PFSK-1 (cell line): ENCODE measurements at regions not wholly inside any gene's neighbourhood (a gene's known extent, or its start where the extent isn't known, plus 50 kb on each side); places are given as distances from the start of the nearest gene placed in this dataset.

Experiments used
- FOXP2 ChIP-seq: optimal IDR thresholded peaks from 2 replicates; pipeline ENCODE3; 2011; ENCODE audit warnings: borderline replicate concordance, control low read depth, inconsistent platforms; ENCODE audit not compliant: insufficient read depth; ENCODE audit errors: extremely low read length, extremely low read depth
- POLR2AphosphoS5 ChIP-seq: IDR thresholded peaks from 2 replicates; pipeline ENCODE4 v1.6.1; 2012; ENCODE audit warnings: low read depth, mild to moderate bottlenecking, control low read depth, low read length, moderate library complexity
- REST ChIP-seq, 2 experiments: IDR thresholded peaks; 2 replicates each; pipeline versions ENCODE4 v1.6.1 to v1.8.0; 2011 to 2012; ENCODE audit warnings: low read depth in 2 of 2, low read length in 2 of 2, control low read depth in 1 of 2, inconsistent platforms in 1 of 2, mild to moderate bottlenecking in 1 of 2, moderate library complexity in 1 of 2; ENCODE audit not compliant: insufficient read depth in 1 of 2
- SIN3A ChIP-seq: IDR thresholded peaks from 2 replicates; pipeline ENCODE4 v1.6.1; 2012; ENCODE audit warnings: mild to moderate bottlenecking, low read length, moderate library complexity, borderline replicate concordance; ENCODE audit not compliant: insufficient read depth
- TAF1 ChIP-seq: IDR thresholded peaks from 2 replicates; pipeline ENCODE4 v1.6.1; 2012; ENCODE audit warnings: low read length, control low read depth, borderline replicate concordance; ENCODE audit not compliant: insufficient read depth

GRCh38 chr6:133644548-133644891 lies 244.4 kb upstream of the TCF21 start:
- TF ChIP-seq FOXP2 (no peak), SIN3A (no peak), TAF1 (no peak), POLR2AphosphoS5 (no peak), REST (IDR thresholded peaks at IDR 0.05; ENCODE audit: insufficient read depth in 1 of 2, low read depth in 2 of 2, low read length in 2 of 2) (no peak)
